Ishikawa (cell line): ENCODE measurements at regions not wholly inside any gene's neighbourhood (a gene's known extent, or its start where the extent isn't known, plus 50 kb on each side); places are given as distances from the start of the nearest gene placed in this dataset.

Experiments
- CEBPB ChIP-seq: IDR thresholded peaks from 2 replicates; pipeline ENCODE4 v1.6.1; 2012
- CREB1 ChIP-seq: IDR thresholded peaks from 2 replicates; pipeline ENCODE4 v1.6.1; 2012; ENCODE audit warnings: low read depth
- EGR1 ChIP-seq: IDR thresholded peaks from 2 replicates; pipeline ENCODE4 v1.6.1; 2012
- EP300 ChIP-seq: IDR thresholded peaks from 2 replicates; pipeline ENCODE4 v1.6.1; 2012; ENCODE audit warnings: borderline replicate concordance
- FOXM1 ChIP-seq: IDR thresholded peaks from 2 replicates; pipeline ENCODE4 v1.6.1; 2012; ENCODE audit warnings: low read depth, borderline replicate concordance
- NFIC ChIP-seq: IDR thresholded peaks from 2 replicates; pipeline ENCODE4 v1.6.1; 2012
- RAD21 ChIP-seq: IDR thresholded peaks from 2 replicates; pipeline ENCODE4 v1.6.1; 2012; ENCODE audit warnings: low read depth
- REST ChIP-seq: IDR thresholded peaks from 2 replicates; pipeline ENCODE4 v1.6.1; 2012; ENCODE audit warnings: low read depth, mild to moderate bottlenecking
- TAF1 ChIP-seq: IDR thresholded peaks from 2 replicates; pipeline ENCODE4 v1.6.1; 2012; ENCODE audit warnings: low read depth, mild to moderate bottlenecking
- TCF12 ChIP-seq: IDR thresholded peaks from 2 replicates; pipeline ENCODE4 v1.6.1; 2012; ENCODE audit warnings: low read depth
- TEAD4 ChIP-seq: IDR thresholded peaks from 2 replicates; pipeline ENCODE4 v1.6.1; 2012
- USF1 ChIP-seq: IDR thresholded peaks from 2 replicates; pipeline ENCODE4 v1.6.1; 2012
- YY1 ChIP-seq: IDR thresholded peaks from 2 replicates; pipeline ENCODE4 v1.6.1; 2012; ENCODE audit warnings: low read depth
- ZBTB7A ChIP-seq: IDR thresholded peaks from 2 replicates; pipeline ENCODE4 v1.6.1; 2012; ENCODE audit warnings: low read depth
- TF ChIP-seq, protein P1 (sequence below): IDR thresholded peaks from 2 replicates; pipeline ENCODE4 v1.6.1; 2012

DNA sequence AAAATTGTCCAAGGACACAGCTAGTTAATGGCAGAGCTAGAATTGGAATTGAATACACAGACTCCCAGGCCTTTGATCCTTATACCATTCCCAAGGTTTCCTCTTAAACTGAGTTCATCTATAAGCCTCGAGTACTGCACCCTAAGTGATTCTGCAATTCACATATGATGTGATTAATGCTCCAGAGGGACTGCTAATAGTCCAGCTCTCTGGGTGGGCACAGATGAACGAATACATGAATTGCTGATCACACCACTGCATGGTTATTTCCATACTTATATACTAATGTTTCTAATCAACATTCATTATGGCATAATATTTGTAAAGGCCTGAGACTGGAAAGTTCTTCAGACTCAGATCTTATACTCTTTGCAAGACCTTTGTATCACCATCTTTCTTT is 101.8 kb downstream of the NUFIP1 start:
- no peak for TF ChIP-seq NFIC
- TF ChIP-seq YY1 = no peak
- no peak for TF ChIP-seq TCF12
- TF ChIP-seq TAF1 = no peak
- no peak for TF ChIP-seq RAD21
- TF ChIP-seq REST = no peak
- TF ChIP-seq CREB1 = no peak
- TF ChIP-seq ZBTB7A = no peak
- TF ChIP-seq, protein P1, sequence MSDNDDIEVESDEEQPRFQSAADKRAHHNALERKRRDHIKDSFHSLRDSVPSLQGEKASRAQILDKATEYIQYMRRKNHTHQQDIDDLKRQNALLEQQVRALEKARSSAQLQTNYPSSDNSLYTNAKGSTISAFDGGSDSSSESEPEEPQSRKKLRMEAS = no peak
- TF ChIP-seq CEBPB = no peak
- no peak for TF ChIP-seq EP300
- no peak for TF ChIP-seq USF1

GRCh38 chr13:44884076-44884729 is 105.1 kb downstream of the NUFIP1 start:
- TF ChIP-seq NFIC = no peak
- TF ChIP-seq EP300 = no peak
- no peak for TF ChIP-seq TCF12
- TF ChIP-seq USF1 = no peak
- no peak for TF ChIP-seq EGR1
- no peak for TF ChIP-seq YY1
- no peak for TF ChIP-seq CREB1
- TF ChIP-seq FOXM1 = no peak
- TF ChIP-seq ZBTB7A = no peak
- no peak for TF ChIP-seq RAD21
- TF ChIP-seq TEAD4 = no peak
- no peak for TF ChIP-seq TAF1
- TF ChIP-seq CEBPB = no peak
- TF ChIP-seq, protein P1 = no peak
- TF ChIP-seq REST = no peak

- no peak for TF ChIP-seq REST
- peak; percentile 69 for TF ChIP-seq RAD21
Measured at GRCh38 chr13:44879452-44880058, 109.7 kb downstream of the NUFIP1 start.

GRCh38 chr13:44876782-44877324 is 112.4 kb downstream of the NUFIP1 start:
- TF ChIP-seq TAF1 = no peak
- TF ChIP-seq, protein P1 = no peak
- no peak for TF ChIP-seq USF1
- TF ChIP-seq RAD21 = peak; percentile 13; the same call in 1 of the 2 replicates
